Epithelial cell of esophagus (primary cell): ENCODE measurements at regions not wholly inside any gene's neighbourhood (a gene's known extent, or its start where the extent isn't known, plus 50 kb on each side); places are given as distances from the start of the nearest gene placed in this dataset.

Source experiments
- DNase-seq: peaks from one replicate; pipeline ENCODE4 v3.0.0; 2010; ENCODE audit warnings: low read depth
- H3K4me3 ChIP-seq: 2 replicates; pipeline ENCODE4 v1.5.1; 2011; ENCODE audit warnings: mild to moderate bottlenecking, low read length, control low read depth
- CTCF ChIP-seq: IDR thresholded peaks from 2 replicates; pipeline ENCODE4 v1.5.1; 2011; ENCODE audit warnings: low read depth, mild to moderate bottlenecking, low read length, control low read depth, inconsistent platforms; ENCODE audit not compliant: insufficient read depth; ENCODE audit errors: missing control alignments

GRCh38 chr6:19771753-19772336 is 65.3 kb upstream of the ID4 start:
- no peak for TF ChIP-seq CTCF
- peak; percentile 52 for DNase-seq
- no peak overlapping the region for H3K4me3 ChIP-seq

- H3K4me3 ChIP-seq = no peak overlapping the region
- DNase-seq = no peak
- peak; percentile 3 for TF ChIP-seq CTCF
These were observed 64.3 kb upstream of the ID4 start for GRCh38 chr6:19772891-19773290.

GRCh38 chr6:19781269-19781668 is 55.9 kb upstream of the ID4 start:
- DNase-seq = no peak
- H3K4me3 ChIP-seq = no peak overlapping the region
- no peak for TF ChIP-seq CTCF

- no peak for TF ChIP-seq CTCF
- H3K4me3 ChIP-seq = no peak overlapping the region
- DNase-seq = no peak
These were observed 54.6 kb upstream of the ID4 start for GRCh38 chr6:19782588-19782987.
